Suprapubic skin (tissue), 4 donors: ENCODE measurements at regions not wholly inside any gene's neighbourhood (a gene's known extent, or its start where the extent isn't known, plus 50 kb on each side); places are given as distances from the start of the nearest gene placed in this dataset.

Source experiments
- CTCF ChIP-seq, 2 donors: fragments of 200-600 bp in 1 of 2; fragments of 450-650 bp in 1 of 2; sonication (generic) in 1 of 2; IDR thresholded peaks; one replicate each; pipeline ENCODE4 v1.5.1; 2016 to 2019; ENCODE audit warnings: antibody characterized with exemption in 2 of 2, mild to moderate bottlenecking in 1 of 2, moderate library complexity in 1 of 2
- EP300 ChIP-seq: sonication (generic); formaldehyde crosslinking; IDR thresholded peaks from one replicate; pipeline ENCODE4 v1.6.1; 2017; ENCODE audit warnings: antibody characterized with exemption
- POLR2A ChIP-seq, 2 donors: fragments of 450-650 bp; IDR thresholded peaks; one replicate each; pipeline ENCODE4 v1.6.1; 2017; ENCODE audit warnings: antibody characterized with exemption in 2 of 2, mild to moderate bottlenecking in 2 of 2, moderate library complexity in 2 of 2
- POLR2AphosphoS5 ChIP-seq, 3 donors: sonication (generic); formaldehyde crosslinking; IDR thresholded peaks; one replicate each; pipeline ENCODE4 v1.6.1; 2017; ENCODE audit warnings: antibody characterized with exemption in 3 of 3

- TF ChIP-seq CTCF (IDR thresholded peaks at IDR 0.05) (no peak), POLR2A (IDR thresholded peaks at IDR 0.05) (no peak), POLR2AphosphoS5 (IDR thresholded peaks at IDR 0.05) (no peak), EP300 (no peak)
Observed at GRCh38 chr1:4871373-4871772, 217.0 kb downstream of the AJAP1 start.
